GM18868 (cell line): ENCODE measurements at regions not wholly inside any gene's neighbourhood (a gene's known extent, or its start where the extent isn't known, plus 50 kb on each side); places are given as distances from the start of the nearest gene placed in this dataset.

Experiments
- ATAC-seq: cut with Tn5 transposase; IDR thresholded peaks from one replicate; pipeline ENCODE4 v1.9.1; 2021; ENCODE audit warnings: mild to moderate bottlenecking, moderate library complexity; ENCODE audit not compliant: unreplicated experiment

- no peak for ATAC-seq
These were observed 189.3 kb upstream of the VGLL2 start for GRCh38 chr6:117076076-117076475.

- ATAC-seq, result no peak
These were observed 188.1 kb upstream of the VGLL2 start for GRCh38 chr6:117077300-117077699.

GRCh38 chr6:117078624-117079023 lies 186.7 kb upstream of the VGLL2 start:
- no peak for ATAC-seq

GRCh38 chr6:117079951-117080350 lies 185.4 kb upstream of the VGLL2 start:
- no peak for ATAC-seq

- ATAC-seq, result no peak
These were observed 175.8 kb upstream of the VGLL2 start for GRCh38 chr6:117089604-117090003.

GRCh38 chr6:117110146-117110545 lies 155.2 kb upstream of the VGLL2 start:
- no peak for ATAC-seq

- ATAC-seq, result no peak
These were observed 154.6 kb upstream of the VGLL2 start for GRCh38 chr6:117110737-117111136.

- no peak for ATAC-seq
These were observed 147.7 kb upstream of the VGLL2 start for GRCh38 chr6:117117652-117118051.

GRCh38 chr6:117118490-117118889 lies 146.9 kb upstream of the VGLL2 start:
- peak; percentile 86 for ATAC-seq

- ATAC-seq, result no peak
These were observed 139.1 kb upstream of the VGLL2 start for GRCh38 chr6:117126213-117126612.

- no peak for ATAC-seq
These were observed 137.3 kb upstream of the VGLL2 start for GRCh38 chr6:117128052-117128451.

- no peak for ATAC-seq
These were observed 135.2 kb upstream of the VGLL2 start for GRCh38 chr6:117130125-117130524.

GRCh38 chr6:117136702-117137101 lies 128.7 kb upstream of the VGLL2 start:
- ATAC-seq, result no peak

- no peak for ATAC-seq
These were observed 127.6 kb upstream of the VGLL2 start for GRCh38 chr6:117137711-117138110.

- no peak for ATAC-seq
These were observed 126.9 kb upstream of the VGLL2 start for GRCh38 chr6:117138425-117138824.

GRCh38 chr6:117138920-117139319 lies 126.4 kb upstream of the VGLL2 start:
- no peak for ATAC-seq

- ATAC-seq, result no peak
These were observed 123.2 kb upstream of the VGLL2 start for GRCh38 chr6:117142142-117142541.

GRCh38 chr6:117142995-117143394 lies 122.4 kb upstream of the VGLL2 start:
- ATAC-seq, result no peak

- ATAC-seq, result no peak
These were observed 121.7 kb upstream of the VGLL2 start for GRCh38 chr6:117143647-117144046.

GRCh38 chr6:117145940-117146339 lies 119.4 kb upstream of the VGLL2 start:
- ATAC-seq, result no peak

- no peak for ATAC-seq
These were observed 116.0 kb upstream of the VGLL2 start for GRCh38 chr6:117149324-117149723.

GRCh38 chr6:117156741-117157140 lies 108.6 kb upstream of the VGLL2 start:
- no peak for ATAC-seq

- ATAC-seq, result no peak
These were observed 107.9 kb upstream of the VGLL2 start for GRCh38 chr6:117157448-117157847.
